GM18499 (cell line): ENCODE measurements at regions not wholly inside any gene's neighbourhood (a gene's known extent, or its start where the extent isn't known, plus 50 kb on each side); places are given as distances from the start of the nearest gene placed in this dataset.

ENCODE experiments used
- ATAC-seq: cut with Tn5 transposase; IDR thresholded peaks from one replicate; pipeline ENCODE4 v1.9.1; 2021; ENCODE audit warnings: moderate number of reproducible peaks; ENCODE audit not compliant: insufficient read depth, unreplicated experiment

DNA sequence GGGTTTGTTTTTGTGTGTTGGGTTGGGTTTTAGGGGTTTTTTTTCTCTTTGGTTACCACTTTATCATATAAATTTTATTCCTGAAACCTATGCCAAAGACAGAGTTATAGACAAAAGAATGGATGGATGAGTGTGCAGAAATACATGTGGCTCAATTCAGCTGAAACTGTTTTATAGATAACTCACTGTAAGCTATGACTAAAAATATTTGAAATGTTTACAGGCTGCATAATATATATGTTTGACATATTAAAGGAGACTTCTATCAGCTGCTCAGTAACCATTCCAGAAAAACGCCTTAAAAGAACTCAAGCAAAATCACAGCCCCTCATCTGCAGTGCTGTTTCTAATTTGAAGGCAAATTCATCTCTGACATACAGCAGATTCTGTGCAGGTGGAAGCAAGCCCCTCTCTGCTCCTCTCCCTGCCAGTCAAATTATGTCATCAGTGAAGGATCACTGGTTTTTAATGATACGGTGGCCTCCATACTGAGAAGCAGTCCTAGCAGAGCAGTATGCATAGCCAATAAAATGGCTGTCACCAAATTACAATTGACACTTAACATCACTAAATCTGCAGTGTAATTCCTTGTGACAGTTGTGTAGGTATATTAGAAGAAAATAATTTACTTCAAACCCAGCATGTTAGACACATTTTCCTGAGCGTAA, 301.6 kb downstream of the NR2F1-AS1 start:
- no peak for ATAC-seq

DNA sequence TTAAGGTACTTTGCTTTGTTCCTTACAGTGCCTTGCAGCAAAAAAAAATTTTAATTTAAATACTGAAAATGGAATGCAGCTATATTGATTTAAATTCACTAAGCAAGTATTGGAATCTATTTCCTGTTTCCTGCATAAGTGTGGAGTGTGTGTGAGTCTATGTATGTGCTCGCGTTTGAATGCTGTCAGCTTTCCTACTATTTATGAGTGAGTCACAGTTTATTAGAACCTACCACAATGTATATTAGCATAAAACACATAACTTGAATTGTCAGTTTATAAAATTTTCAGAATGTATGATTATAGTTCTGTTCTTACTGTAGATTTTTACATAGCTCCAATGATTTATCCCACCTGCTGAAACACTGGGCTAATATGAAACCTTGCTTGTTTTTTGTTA, 302.1 kb downstream of the NR2F1-AS1 start:
- no peak for ATAC-seq

DNA sequence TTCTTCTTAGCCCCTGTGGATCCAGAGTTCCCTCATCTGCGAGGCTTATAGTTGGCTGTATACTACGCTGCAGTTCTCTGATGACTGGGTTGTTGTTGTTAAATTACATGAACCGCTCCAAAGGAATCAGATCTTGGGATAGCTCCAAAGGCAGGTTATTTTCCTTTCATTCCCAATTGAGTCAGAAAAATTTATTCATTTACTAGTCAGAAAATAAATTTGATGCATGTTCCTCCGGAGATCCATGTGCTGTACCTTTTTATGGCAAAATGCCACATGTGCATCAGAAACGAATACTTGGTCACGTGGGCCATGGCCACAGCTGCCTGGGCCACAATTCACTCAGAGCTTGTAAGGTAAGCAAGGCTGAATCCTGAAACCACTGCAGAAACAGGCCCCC, 304.0 kb downstream of the NR2F1-AS1 start:
- ATAC-seq: no peak

DNA sequence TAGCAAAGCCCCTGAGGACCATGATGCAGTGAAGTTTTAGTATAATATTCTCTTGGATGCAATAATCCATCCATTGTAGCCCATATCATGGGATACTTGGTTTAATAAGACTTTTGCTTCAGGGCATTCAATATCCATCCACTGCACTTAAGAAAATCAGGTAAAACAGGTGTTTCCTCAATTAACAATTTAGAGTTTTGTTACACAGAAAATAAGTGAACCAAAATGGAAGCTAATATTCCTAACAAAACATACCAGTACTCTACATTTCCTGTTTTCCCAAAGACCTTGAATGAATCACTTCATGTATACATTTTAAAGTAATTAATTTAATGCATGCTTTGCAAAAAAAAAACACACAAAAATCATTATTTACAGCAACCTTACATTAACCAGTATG, 305.6 kb downstream of the NR2F1-AS1 start:
- ATAC-seq: no peak

DNA sequence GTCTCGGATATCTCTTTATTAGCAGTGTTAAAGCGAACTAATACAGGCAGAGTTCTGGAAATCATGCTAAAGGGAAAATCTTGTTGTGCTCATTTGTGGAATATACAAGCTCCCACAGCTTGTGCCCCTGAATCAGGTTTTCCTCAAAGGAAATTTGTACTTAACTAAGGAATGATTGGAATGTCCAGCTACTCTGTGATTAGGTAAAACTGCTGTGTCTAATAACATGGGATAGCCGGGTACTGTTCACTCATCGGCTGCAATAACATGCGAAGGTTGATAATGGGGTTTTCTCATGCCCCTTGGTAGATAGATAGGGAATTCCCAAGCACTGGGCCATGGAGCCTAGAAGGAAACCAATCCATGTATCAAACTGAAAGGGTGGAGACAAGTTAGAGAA, 306.7 kb downstream of the NR2F1-AS1 start:
- ATAC-seq: no peak

GRCh38 chr5:93273176-93273575, 307.8 kb downstream of the NR2F1-AS1 start:
- ATAC-seq: no peak

- no peak for ATAC-seq
Measured at GRCh38 chr5:93272108-93272507, 308.9 kb downstream of the NR2F1-AS1 start.

DNA sequence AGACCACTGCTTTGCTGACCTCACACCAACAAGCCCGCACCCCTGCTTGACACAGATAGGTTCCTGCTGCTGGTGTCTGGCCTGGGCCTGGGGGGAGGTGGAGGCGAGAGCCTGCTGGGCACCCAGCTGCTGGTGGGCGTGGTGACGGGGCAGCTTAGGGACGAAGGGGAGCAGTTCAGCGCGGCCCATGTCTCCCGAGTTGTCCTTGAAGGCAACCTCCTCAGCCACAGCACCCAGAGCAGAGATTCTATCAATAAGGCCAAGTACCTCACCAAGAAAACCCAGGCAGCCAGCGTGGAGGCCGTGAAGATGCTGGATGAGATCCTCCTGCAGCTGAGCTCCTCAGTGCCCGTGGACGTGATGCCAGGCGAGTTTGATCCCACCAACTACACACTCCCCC, 313.3 kb downstream of the NR2F1-AS1 start:
- ATAC-seq: no peak

DNA sequence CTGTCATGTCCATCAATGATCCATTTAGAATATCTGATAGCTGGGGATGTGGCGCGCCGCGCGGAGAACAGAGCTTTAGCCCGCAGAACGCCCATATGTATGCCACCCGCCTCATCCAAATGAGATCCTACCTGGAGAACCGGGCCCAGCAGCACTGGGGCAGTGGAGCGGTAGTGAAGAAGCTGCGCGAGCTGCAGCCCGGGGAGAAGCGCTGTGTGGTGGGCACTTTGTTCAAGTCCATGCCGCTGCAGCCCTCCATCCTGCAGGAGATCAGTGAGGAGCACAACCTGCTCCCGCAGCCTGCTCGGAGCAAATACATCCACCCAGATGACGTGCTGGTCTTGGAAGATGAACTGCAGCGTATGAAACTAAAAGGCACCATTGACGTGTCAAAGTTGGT, 313.7 kb downstream of the NR2F1-AS1 start:
- no peak for ATAC-seq

- ATAC-seq: no peak
Measured at GRCh38 chr5:93257616-93258015, 323.4 kb downstream of the NR2F1-AS1 start.

DNA sequence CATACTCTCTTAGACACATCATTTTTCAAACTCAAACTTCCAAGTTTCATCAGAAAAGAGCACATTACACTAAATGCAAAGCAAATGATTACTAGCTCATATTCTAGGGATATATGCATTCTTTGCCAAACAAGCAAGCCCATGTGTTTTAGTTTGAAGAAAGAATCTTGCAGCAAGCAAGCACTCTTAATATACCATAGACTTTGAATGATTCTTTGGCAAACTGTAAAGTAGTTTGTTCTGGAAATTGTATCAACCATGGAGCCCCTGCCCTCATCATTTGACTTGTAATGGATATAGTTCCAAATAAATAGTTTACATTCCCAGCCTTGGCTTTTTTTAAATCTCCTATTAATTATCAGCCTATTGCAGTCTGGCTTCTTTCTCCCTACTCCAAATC, 325.2 kb downstream of the NR2F1-AS1 start:
- no peak for ATAC-seq

- no peak for ATAC-seq
Measured at GRCh38 chr5:93252165-93252564, 328.9 kb downstream of the NR2F1-AS1 start.

DNA sequence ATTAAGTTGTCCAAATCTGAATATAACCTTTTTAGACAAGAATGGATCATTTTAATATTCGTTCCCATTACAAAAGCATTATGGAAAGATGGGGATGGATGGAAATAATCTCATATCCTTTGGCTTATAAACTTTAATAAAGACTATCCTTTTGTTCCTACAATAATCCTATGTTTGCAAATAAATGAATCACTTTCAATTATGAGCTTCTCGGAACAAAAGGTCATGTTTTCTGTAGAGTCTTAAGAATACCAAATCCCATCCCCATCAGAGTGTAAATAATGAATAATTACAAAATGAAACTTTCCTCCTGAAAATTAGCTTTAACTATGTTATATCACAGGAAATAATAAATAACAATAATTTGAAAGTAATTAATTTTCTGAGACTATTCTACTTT, 329.7 kb downstream of the NR2F1-AS1 start:
- ATAC-seq: no peak

GRCh38 chr5:93250424-93250823, 330.6 kb downstream of the NR2F1-AS1 start:
- no peak for ATAC-seq

DNA sequence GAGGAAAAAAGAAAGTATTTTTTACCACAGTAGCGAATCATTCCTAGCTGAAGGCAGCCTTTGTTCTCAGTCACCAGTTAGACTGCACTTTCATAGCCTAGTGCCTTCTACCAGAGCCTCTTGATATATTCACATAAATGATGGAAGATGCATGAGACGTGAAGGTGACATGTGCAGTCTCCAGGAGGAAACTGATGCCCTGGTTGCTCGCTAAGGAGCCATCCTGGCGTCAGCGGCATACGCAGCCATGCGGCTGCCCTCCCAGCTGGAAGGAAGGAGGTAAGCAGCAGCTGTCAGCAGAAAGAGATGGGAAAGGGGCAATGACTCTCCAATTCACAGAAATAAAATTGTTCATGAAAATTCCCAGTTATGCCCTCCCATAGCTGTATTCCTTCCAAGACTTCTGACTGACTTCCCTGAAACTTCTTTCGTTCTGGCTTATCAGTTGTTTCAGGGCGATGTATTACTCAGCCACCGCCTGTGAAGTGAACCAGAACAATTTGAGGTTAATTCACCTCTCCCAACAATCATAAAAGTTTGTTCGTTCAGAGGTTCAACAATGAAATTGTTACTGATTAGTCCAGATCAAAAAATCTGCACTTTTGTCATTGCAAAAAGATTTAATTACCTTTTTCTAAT, 331.2 kb downstream of the NR2F1-AS1 start:
- no peak for ATAC-seq

GRCh38 chr5:93247105-93247504, 333.9 kb downstream of the NR2F1-AS1 start:
- no peak for ATAC-seq

GRCh38 chr5:93246090-93246855, 334.7 kb downstream of the NR2F1-AS1 start:
- ATAC-seq: no peak

DNA sequence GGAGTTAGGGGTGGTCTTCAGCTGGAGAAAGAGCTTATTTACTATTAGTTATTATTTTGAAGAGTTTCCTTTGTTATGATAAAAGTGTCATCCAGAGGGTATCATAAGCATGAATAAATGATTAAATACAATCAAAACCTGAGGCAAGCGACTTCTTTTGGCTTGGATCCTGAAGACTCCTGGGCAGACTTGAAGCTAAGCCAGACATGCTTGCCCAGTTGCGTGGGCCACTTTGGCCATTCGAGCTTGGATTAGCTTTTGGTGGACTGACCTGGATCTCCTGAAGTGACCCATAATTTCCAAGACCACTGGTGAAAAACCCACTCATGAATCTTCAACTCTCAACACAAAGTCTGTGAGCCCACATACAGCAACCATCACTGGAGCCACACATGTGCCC, 335.8 kb downstream of the NR2F1-AS1 start:
- ATAC-seq: no peak

DNA sequence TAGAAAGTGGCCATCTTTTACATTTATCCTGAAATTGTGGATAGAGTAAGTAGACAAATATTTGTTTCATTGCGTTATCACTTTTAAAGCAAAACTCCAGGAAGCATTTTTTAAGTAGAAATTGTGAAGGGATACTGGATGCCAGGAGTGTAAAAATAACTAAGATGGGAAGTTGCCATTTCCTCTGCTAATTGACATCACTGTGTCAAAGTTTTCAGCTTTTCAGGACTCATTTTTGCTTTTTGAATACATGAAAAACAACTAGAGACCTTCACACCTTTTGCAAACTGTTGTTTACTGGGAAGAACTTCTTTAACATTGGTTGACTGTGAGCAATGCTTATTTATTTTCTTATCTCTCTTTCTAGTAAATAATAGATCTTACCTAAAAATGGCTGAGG, 337.5 kb downstream of the NR2F1-AS1 start:
- no peak for ATAC-seq

- ATAC-seq: no peak
Measured at GRCh38 chr5:93240228-93240834, 340.7 kb downstream of the NR2F1-AS1 start.

- ATAC-seq: no peak
Measured at GRCh38 chr5:93236807-93237421, 344.1 kb downstream of the NR2F1-AS1 start.
